Fibroblast of the conjunctiva (primary cell): ENCODE measurements at regions not wholly inside any gene's neighbourhood (a gene's known extent, or its start where the extent isn't known, plus 50 kb on each side); places are given as distances from the start of the nearest gene placed in this dataset.
A peak's percentile ranks its signal among the peaks of the same experiment; 100 is the strongest.

Experiments used
- DNase-seq: peaks from one replicate; pipeline ENCODE4 v3.0.0-alpha.2; 2010; ENCODE audit warnings: low read depth

GRCh38 chr6:128666405-128666804 is 146.0 kb upstream of the PTPRK start:
- DNase-seq, result no peak

GRCh38 chr6:128663238-128663637 is 142.8 kb upstream of the PTPRK start:
- DNase-seq, result no peak

GRCh38 chr6:128659878-128660622 is 139.7 kb upstream of the PTPRK start:
- DNase-seq, result no peak

- DNase-seq, result no peak
Measured at GRCh38 chr6:128659276-128659675, 138.9 kb upstream of the PTPRK start.

- DNase-seq, result no peak
Measured at GRCh38 chr6:128657181-128657580, 136.8 kb upstream of the PTPRK start.

GRCh38 chr6:128655978-128656498 is 135.6 kb upstream of the PTPRK start:
- peak; percentile 28 for DNase-seq

- DNase-seq, result no peak
Measured at GRCh38 chr6:128648022-128648598, 127.7 kb upstream of the PTPRK start.

- no peak for DNase-seq
Measured at GRCh38 chr6:128642132-128642531, 121.7 kb upstream of the PTPRK start.

- DNase-seq, result peak; percentile 82
Measured at GRCh38 chr6:128641703-128642102, 121.3 kb upstream of the PTPRK start.

- DNase-seq, result no peak
Measured at GRCh38 chr6:128638817-128639216, 118.4 kb upstream of the PTPRK start.

GRCh38 chr6:128635219-128635618 is 114.8 kb upstream of the PTPRK start:
- DNase-seq, result no peak

GRCh38 chr6:128632131-128632530 is 111.7 kb upstream of the PTPRK start:
- DNase-seq, result no peak

GRCh38 chr6:128631031-128631430 is 110.6 kb upstream of the PTPRK start:
- DNase-seq, result no peak

- DNase-seq, result no peak
Measured at GRCh38 chr6:128630213-128630612, 109.8 kb upstream of the PTPRK start.

GRCh38 chr6:128617285-128617684 is 96.9 kb upstream of the PTPRK start:
- DNase-seq, result no peak

- DNase-seq, result no peak
Measured at GRCh38 chr6:128616342-128616741, 95.9 kb upstream of the PTPRK start.

- DNase-seq, result no peak
Measured at GRCh38 chr6:128606611-128607010, 86.2 kb upstream of the PTPRK start.

GRCh38 chr6:128605961-128606360 is 85.6 kb upstream of the PTPRK start:
- DNase-seq, result peak; percentile 5

GRCh38 chr6:128601060-128601459 is 80.7 kb upstream of the PTPRK start:
- peak; percentile 6 for DNase-seq

GRCh38 chr6:128600397-128600951 is 80.1 kb upstream of the PTPRK start:
- DNase-seq, result peak; percentile 66

- DNase-seq, result no peak
Measured at GRCh38 chr6:128599036-128599435, 78.6 kb upstream of the PTPRK start.

- DNase-seq, result no peak
Measured at GRCh38 chr6:128598571-128598970, 78.2 kb upstream of the PTPRK start.

GRCh38 chr6:128597956-128598355 is 77.6 kb upstream of the PTPRK start:
- DNase-seq, result no peak
